Left colon (tissue), 2 donors: ENCODE measurements at regions not wholly inside any gene's neighbourhood (a gene's known extent, or its start where the extent isn't known, plus 50 kb on each side); places are given as distances from the start of the nearest gene placed in this dataset.
"Not testable (repeated sequence)": the region's sequence is repeated elsewhere in the genome, so short reads cannot be mapped to it uniquely, and the experiment has no call there.

Experiments used
- ATAC-seq: fragments of 200-7000 bp; cut with Tn5 transposase; one replicate; pipeline ENCODE4 v1.9.1; 2020; ENCODE audit warnings: mild to moderate bottlenecking, moderate library complexity
- DNase-seq, 2 donors: peaks; one replicate each; pipeline ENCODE4 v3.0.0-alpha.2; 2020
- intact Hi-C, 2 donors: fragments of 100-400 bp; cut with DNase I in 1 of 2; cut with micrococcal nuclease in 1 of 2; formaldehyde crosslinking; loops; one replicate each; pipeline versions ENCODE4 v1.11.2 to v1.14.0; 2022; cut with DNase I, micrococcal nuclease
- donor health status: DM: no; HTN: no; CAD: no.
- donor health status: DM: yes; HTN: yes; CAD: no.

- ATAC-seq (peak; percentile 61), DNase-seq (no peak)
- intact Hi-C loops: no loop called here
Measured at GRCh38 chr3:94440767-94441493, 378.1 kb downstream of the NSUN3 start.

- DNase-seq (no peak), ATAC-seq (no peak)
- intact Hi-C loops: no loop called here
Measured at GRCh38 chr3:94441494-94441847, 378.6 kb downstream of the NSUN3 start.

- no peak for DNase-seq
- intact Hi-C loops: no loop called here
- ATAC-seq: no peak
Measured at GRCh38 chr3:94453864-94454263, 391.0 kb downstream of the NSUN3 start.

GRCh38 chr3:94459167-94459566, 396.3 kb downstream of the NSUN3 start:
- no peak for DNase-seq
- ATAC-seq: no peak
- intact Hi-C loops: no loop called here

GRCh38 chr3:94460931-94461330, 398.1 kb downstream of the NSUN3 start:
- intact Hi-C loops: no loop called here
- ATAC-seq: no peak
- no peak for DNase-seq

GRCh38 chr3:94462931-94463330, 400.1 kb downstream of the NSUN3 start:
- intact Hi-C loops: no loop called here
- ATAC-seq (no peak), DNase-seq (no peak)

GRCh38 chr3:94472511-94472910, 409.6 kb downstream of the NSUN3 start:
- DNase-seq (no peak), ATAC-seq (no peak)
- intact Hi-C loops: no loop called here

- ATAC-seq (no peak), DNase-seq (no peak)
- intact Hi-C loops: no loop called here
Measured at GRCh38 chr3:94481226-94481898, 418.5 kb downstream of the NSUN3 start.

GRCh38 chr3:94482686-94483085, 419.8 kb downstream of the NSUN3 start:
- intact Hi-C loops: no loop called here
- no peak for DNase-seq
- ATAC-seq: peak; percentile 76

- DNase-seq (no peak), ATAC-seq (peak; percentile 92)
- intact Hi-C loops: no loop called here
Measured at GRCh38 chr3:94483403-94483802, 420.5 kb downstream of the NSUN3 start.

- DNase-seq (no peak), ATAC-seq (no peak)
- intact Hi-C loops: no loop called here
Measured at GRCh38 chr3:94494992-94495391, 432.1 kb downstream of the NSUN3 start.

GRCh38 chr3:94500146-94500545, 437.3 kb downstream of the NSUN3 start:
- DNase-seq: no peak
- no peak for ATAC-seq

GRCh38 chr3:94507354-94507753, 444.5 kb downstream of the NSUN3 start:
- ATAC-seq, intact Hi-C loops, DNase-seq: not testable (repeated sequence)

More at GRCh38 chr3:94500146-94500545, 437.3 kb downstream of the NSUN3 start:
- intact Hi-C loops: no loop called here

GRCh38 chr3:94512876-94513275, 450.0 kb downstream of the NSUN3 start:
- DNase-seq (no peak), ATAC-seq (peak; percentile 66)
- intact Hi-C loops: no loop called here

GRCh38 chr3:94513600-94513999, 450.7 kb downstream of the NSUN3 start:
- intact Hi-C loops: no loop called here
- no peak for ATAC-seq
- no peak for DNase-seq

GRCh38 chr3:94515983-94516382, 453.1 kb downstream of the NSUN3 start:
- ATAC-seq (no peak), DNase-seq (no peak)
- intact Hi-C loops: no loop called here

GRCh38 chr3:94520364-94520763, 457.5 kb downstream of the NSUN3 start:
- DNase-seq: no peak
- intact Hi-C loops: no loop called here
- ATAC-seq: no peak

GRCh38 chr3:94522488-94522887, 459.6 kb downstream of the NSUN3 start:
- ATAC-seq: no peak

GRCh38 chr3:94524102-94524919, 461.4 kb downstream of the NSUN3 start:
- intact Hi-C loops: no loop called here
- ATAC-seq (peak; percentile 45), DNase-seq (no peak)

More at GRCh38 chr3:94522488-94522887, 459.6 kb downstream of the NSUN3 start:
- no peak for DNase-seq
- intact Hi-C loops: no loop called here

- no peak for ATAC-seq
- DNase-seq: no peak
- intact Hi-C loops: no loop called here
Measured at GRCh38 chr3:94525043-94525442, 462.2 kb downstream of the NSUN3 start.
